ENCODE measurements at regions not wholly inside any gene's neighbourhood (a gene's known extent, or its start where the extent isn't known, plus 50 kb on each side); places are given as distances from the start of the nearest gene placed in this dataset.

DNA sequence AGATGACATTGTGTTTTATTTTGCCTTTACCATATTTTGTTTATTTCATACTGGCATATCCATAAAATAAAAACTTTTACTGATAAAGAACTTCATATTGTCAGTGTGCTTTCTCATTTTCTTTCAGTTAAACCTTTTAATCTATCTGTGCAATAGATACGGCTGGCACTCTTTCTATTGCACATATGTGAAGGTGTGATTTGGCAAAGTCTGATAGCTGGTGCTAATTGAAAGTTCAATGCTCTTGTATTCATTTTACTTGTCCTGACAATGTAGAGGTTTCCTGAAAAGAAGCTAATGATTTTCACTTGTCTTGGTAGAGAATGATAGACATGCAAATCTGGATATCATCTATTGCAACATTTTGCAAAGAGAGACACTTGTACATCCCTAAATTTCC is 467.0 kb downstream of the NSUN3 start:
- TF ChIP-seq, protein P1, sequence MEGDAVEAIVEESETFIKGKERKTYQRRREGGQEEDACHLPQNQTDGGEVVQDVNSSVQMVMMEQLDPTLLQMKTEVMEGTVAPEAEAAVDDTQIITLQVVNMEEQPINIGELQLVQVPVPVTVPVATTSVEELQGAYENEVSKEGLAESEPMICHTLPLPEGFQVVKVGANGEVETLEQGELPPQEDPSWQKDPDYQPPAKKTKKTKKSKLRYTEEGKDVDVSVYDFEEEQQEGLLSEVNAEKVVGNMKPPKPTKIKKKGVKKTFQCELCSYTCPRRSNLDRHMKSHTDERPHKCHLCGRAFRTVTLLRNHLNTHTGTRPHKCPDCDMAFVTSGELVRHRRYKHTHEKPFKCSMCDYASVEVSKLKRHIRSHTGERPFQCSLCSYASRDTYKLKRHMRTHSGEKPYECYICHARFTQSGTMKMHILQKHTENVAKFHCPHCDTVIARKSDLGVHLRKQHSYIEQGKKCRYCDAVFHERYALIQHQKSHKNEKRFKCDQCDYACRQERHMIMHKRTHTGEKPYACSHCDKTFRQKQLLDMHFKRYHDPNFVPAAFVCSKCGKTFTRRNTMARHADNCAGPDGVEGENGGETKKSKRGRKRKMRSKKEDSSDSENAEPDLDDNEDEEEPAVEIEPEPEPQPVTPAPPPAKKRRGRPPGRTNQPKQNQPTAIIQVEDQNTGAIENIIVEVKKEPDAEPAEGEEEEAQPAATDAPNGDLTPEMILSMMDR (IDR thresholded peaks at IDR 0.05), result no peak
- TF ChIP-seq EZH2 (IDR thresholded peaks at IDR 0.05; ENCODE audit: borderline replicate concordance, insufficient read depth, low read depth, low read length, poor library complexity, severe bottlenecking), result no peak

Data from B cell (primary cell).